SK-N-SH (cell line): ENCODE measurements at regions not wholly inside any gene's neighbourhood (a gene's known extent, or its start where the extent isn't known, plus 50 kb on each side); places are given as distances from the start of the nearest gene placed in this dataset.

ENCODE experiments used
- ELF1 ChIP-seq: IDR thresholded peaks from 2 replicates; pipeline ENCODE4 v1.4.0; 2012
- EP300 ChIP-seq, 2 experiments: IDR thresholded peaks; 2 replicates each; pipeline versions ENCODE4 v1.4.0 to v1.6.1; 2012; ENCODE audit warnings: borderline replicate concordance in 1 of 2, low read depth in 1 of 2, low read length in 1 of 2
- EZH2phosphoT487 ChIP-seq: fragments of 200-600 bp; sonication (generic); IDR thresholded peaks from 2 replicates; pipeline ENCODE4 v1.6.1; 2017; ENCODE audit warnings: low read depth, mixed run types, mild to moderate bottlenecking, antibody characterized with exemption, moderate library complexity, borderline replicate concordance
- GABPA ChIP-seq: IDR thresholded peaks from 2 replicates; pipeline ENCODE4 v1.4.0; 2012; ENCODE audit warnings: low read depth, mild to moderate bottlenecking
- GATA2 ChIP-seq: sonication (generic); formaldehyde crosslinking; IDR thresholded peaks from 2 replicates; pipeline ENCODE4 v1.5.0; 2020; ENCODE audit warnings: mild to moderate bottlenecking, missing genetic modification reagents
- MEF2A ChIP-seq: IDR thresholded peaks from 2 replicates; pipeline ENCODE4 v1.4.0; 2012; ENCODE audit warnings: low read depth, borderline replicate concordance
- MXI1 ChIP-seq: IDR thresholded peaks from 2 replicates; pipeline ENCODE4 v1.6.1; 2012; ENCODE audit warnings: mild to moderate bottlenecking, low read depth, low read length, improper control_type of control experiment
- NFIC ChIP-seq: IDR thresholded peaks from 2 replicates; pipeline ENCODE4 v1.4.0; 2012; ENCODE audit warnings: borderline replicate concordance
- POLR2AphosphoS5 ChIP-seq: IDR thresholded peaks from 2 replicates; pipeline ENCODE4 v1.6.1; 2012; ENCODE audit warnings: low read depth, low read length
- RAD21 ChIP-seq: IDR thresholded peaks from 2 replicates; pipeline ENCODE4 v1.6.1; 2012; ENCODE audit warnings: mild to moderate bottlenecking, low read length
- RCOR1 ChIP-seq: fragments of 150-350 bp; IDR thresholded peaks from 2 replicates; pipeline ENCODE4 v1.6.1; 2017; ENCODE audit warnings: antibody characterized with exemption, low read length
- REST ChIP-seq: IDR thresholded peaks from 2 replicates; pipeline ENCODE4 v1.6.1; 2012; ENCODE audit warnings: mild to moderate bottlenecking, low read depth, low read length, moderate library complexity
- RXRA ChIP-seq: IDR thresholded peaks from 2 replicates; pipeline ENCODE4 v1.4.0; 2012; ENCODE audit warnings: low read depth, mild to moderate bottlenecking, borderline replicate concordance
- SIN3A ChIP-seq: IDR thresholded peaks from 2 replicates; pipeline ENCODE4 v1.6.1; 2012; ENCODE audit warnings: low read depth, mild to moderate bottlenecking, low read length, moderate library complexity, borderline replicate concordance
- TAF1 ChIP-seq: IDR thresholded peaks from 2 replicates; pipeline ENCODE4 v1.6.1; 2012; ENCODE audit warnings: low read depth, mild to moderate bottlenecking, low read length, moderate library complexity, borderline replicate concordance
- TCF12 ChIP-seq: IDR thresholded peaks from 2 replicates; pipeline ENCODE4 v1.4.0; 2012
- TEAD4 ChIP-seq: IDR thresholded peaks from 2 replicates; pipeline ENCODE4 v1.4.0; 2012; ENCODE audit warnings: mild to moderate bottlenecking, borderline replicate concordance; ENCODE audit not compliant: insufficient read depth
- USF1 ChIP-seq: IDR thresholded peaks from 2 replicates; pipeline ENCODE4 v1.4.0; 2012; ENCODE audit warnings: low read depth, borderline replicate concordance
- YY1 ChIP-seq: IDR thresholded peaks from 2 replicates; pipeline ENCODE4 v1.4.0; 2012; ENCODE audit warnings: low read depth, mild to moderate bottlenecking
- ZBTB33 ChIP-seq: IDR thresholded peaks from 2 replicates; pipeline ENCODE4 v1.4.0; 2012; ENCODE audit warnings: low read depth, borderline replicate concordance
- TF ChIP-seq, protein P1 (sequence below): IDR thresholded peaks from 2 replicates; pipeline ENCODE4 v1.4.0; 2012; ENCODE audit warnings: low read depth

- TF ChIP-seq ZBTB33 (no peak), YY1 (no peak), EZH2phosphoT487 (no peak), NFIC (no peak), TCF12 (peak; percentile 19; the same call in 1 of the 2 replicates), USF1 (no peak), TEAD4 (no peak), SIN3A (no peak), GATA2 (CRISPR knock-in tag) (peak; percentile 78), RAD21 (peak; percentile 40; the same call in 1 of the 2 replicates), REST (no peak), EP300 (IDR thresholded peaks at IDR 0.05; ENCODE audit: borderline replicate concordance in 1 of 2, low read depth in 1 of 2, low read length in 1 of 2) (peak in 1 of 2 experiments; percentile 88; a peak in 2 of 4 replicates), RCOR1 (peak; percentile 62; the same call in 1 of the 2 replicates), TAF1 (no peak), ELF1 (no peak), RXRA (no peak), POLR2AphosphoS5 (no peak), MXI1 (no peak; the same call in 1 of the 2 replicates), MEF2A (no peak), GABPA (no peak)
- TF ChIP-seq, protein P1, sequence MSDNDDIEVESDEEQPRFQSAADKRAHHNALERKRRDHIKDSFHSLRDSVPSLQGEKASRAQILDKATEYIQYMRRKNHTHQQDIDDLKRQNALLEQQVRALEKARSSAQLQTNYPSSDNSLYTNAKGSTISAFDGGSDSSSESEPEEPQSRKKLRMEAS = no peak
Observed at GRCh38 chr20:54843865-54844264, 368.5 kb downstream of the DOK5 start (continued).
